IMR-90 (cell line): ENCODE measurements at regions not wholly inside any gene's neighbourhood (a gene's known extent, or its start where the extent isn't known, plus 50 kb on each side); places are given as distances from the start of the nearest gene placed in this dataset.

ENCODE experiments used
- ATAC-seq: fragments of 200-7000 bp; cut with Tn5 transposase; 2 replicates; pipeline ENCODE4 v1.9.1; 2020; ENCODE audit warnings: low read depth, mild to moderate bottlenecking, moderate library complexity
- BruUV-seq: library from RNA; stranded (reverse); fragments of 400-500 nt; replicated peaks from 2 replicates; lab custom pipeline; 2021; lab: Mats Ljungman, UMichigan
- CTCF ChIA-PET: fragments of 300-600 bp; formaldehyde crosslinking; extraction: SDS; loops from one replicate; lab custom pipeline; 2021; ENCODE audit warnings: antibody characterized with exemption; lab: Yijun Ruan, JAX
- POLR2A ChIA-PET: fragments of 300-600 bp; sonication (Branson Sonifier 250); formaldehyde crosslinking; loops from one replicate; lab custom pipeline; 2022; ENCODE audit warnings: antibody characterized with exemption; ENCODE audit not compliant: unreplicated experiment; lab: Charles Lee
- DNase-seq: peaks from one replicate; pipeline ENCODE4 v3.0.0; 2013
- H2AFZ ChIP-seq: replicated peaks from 2 replicates; pipeline ENCODE3; 2013; ENCODE audit warnings: low read length, mild to moderate bottlenecking; ENCODE audit not compliant: poor library complexity
- H2AK5ac ChIP-seq: 2 replicates; pipeline ENCODE4 v1.6.1; 2013; ENCODE audit warnings: low read depth, low read length, inconsistent platforms
- H2AK9ac ChIP-seq: replicated peaks from 2 replicates; pipeline ENCODE3; 2013; ENCODE audit warnings: mild to moderate bottlenecking, low read depth, low read length, moderate library complexity; ENCODE audit not compliant: poor library complexity
- H2BK120ac ChIP-seq: 2 replicates; pipeline ENCODE4 v1.6.1; 2013; ENCODE audit warnings: low read depth, low read length, inconsistent platforms
- H2BK15ac ChIP-seq: 3 replicates; pipeline ENCODE4 v1.6.1; 2013; ENCODE audit warnings: low read depth, low read length, inconsistent platforms
- H2BK20ac ChIP-seq: 2 replicates; pipeline ENCODE4 v1.6.1; 2013; ENCODE audit warnings: low read depth, mild to moderate bottlenecking, inconsistent platforms, low read length, moderate library complexity
- H2BK5ac ChIP-seq: 2 replicates; pipeline ENCODE4 v1.6.1; 2013; ENCODE audit warnings: mild to moderate bottlenecking, low read depth, low read length, inconsistent platforms; ENCODE audit not compliant: poor library complexity, severe bottlenecking
- H3K14ac ChIP-seq: replicated peaks from 2 replicates; pipeline ENCODE4 v1.6.1; 2013; ENCODE audit warnings: low read depth, low read length, inconsistent platforms
- H3K18ac ChIP-seq: 2 replicates; pipeline ENCODE4 v1.6.1; 2013; ENCODE audit warnings: low read depth, low read length, control low read depth
- H3K23ac ChIP-seq: 2 replicates; pipeline ENCODE4 v1.6.1; 2013; ENCODE audit warnings: low read depth, low read length, inconsistent platforms
- H3K27ac ChIP-seq: 2 replicates; pipeline ENCODE4 v1.5.1; 2013; ENCODE audit warnings: mild to moderate bottlenecking, control low read depth, low read length; ENCODE audit not compliant: insufficient read depth
- H3K27me3 ChIP-seq: 2 replicates; pipeline ENCODE4 v1.6.1; 2013; ENCODE audit warnings: low read length; ENCODE audit not compliant: control insufficient read depth, insufficient read depth
- H3K36me3 ChIP-seq: 2 replicates; pipeline ENCODE4 v1.6.1; 2013; ENCODE audit warnings: low read length, mixed read lengths; ENCODE audit not compliant: control insufficient read depth, insufficient read depth
- H3K4ac ChIP-seq: 2 replicates; pipeline ENCODE4 v1.6.1; 2013; ENCODE audit warnings: low read depth, low read length, inconsistent platforms
- H3K4me1 ChIP-seq: 2 replicates; pipeline ENCODE4 v1.6.1; 2013; ENCODE audit warnings: low read length, mixed read lengths; ENCODE audit not compliant: control insufficient read depth, insufficient read depth
- H3K4me2 ChIP-seq: 2 replicates; pipeline ENCODE4 v1.6.1; 2013; ENCODE audit warnings: low read depth, mild to moderate bottlenecking, control low read depth, low read length, moderate library complexity
- H3K4me3 ChIP-seq: 2 replicates; pipeline ENCODE4 v1.5.1; 2013; ENCODE audit warnings: low read depth, mild to moderate bottlenecking, control low read depth, low read length, moderate library complexity; ENCODE audit not compliant: insufficient read depth
- H3K56ac ChIP-seq: 2 replicates; pipeline ENCODE4 v1.6.1; 2013; ENCODE audit warnings: low read length, inconsistent platforms; ENCODE audit not compliant: insufficient read depth; ENCODE audit errors: extremely low read depth
- H3K79me1 ChIP-seq, 2 experiments: 2 replicates each; pipeline ENCODE4 v1.6.1; 2013; ENCODE audit warnings: low read length in 2 of 2, inconsistent platforms in 1 of 2, low read depth in 1 of 2
- H3K9ac ChIP-seq: 2 replicates; pipeline ENCODE4 v1.6.1; 2013; ENCODE audit warnings: low read depth, low read length, control low read depth
- H3K9me1 ChIP-seq: 2 replicates; pipeline ENCODE4 v1.6.1; 2013; ENCODE audit warnings: low read length, inconsistent platforms; ENCODE audit not compliant: insufficient read depth
- H3K9me3 ChIP-seq: 2 replicates; pipeline ENCODE4 v1.6.1; 2013; ENCODE audit warnings: low read length; ENCODE audit not compliant: control insufficient read depth, insufficient read depth
- H4K20me1 ChIP-seq: 2 replicates; pipeline ENCODE4 v1.6.1; 2013; ENCODE audit warnings: low read length, inconsistent platforms; ENCODE audit not compliant: insufficient read depth
- H4K5ac ChIP-seq: 2 replicates; pipeline ENCODE4 v1.6.1; 2013; ENCODE audit warnings: mild to moderate bottlenecking, low read depth, low read length, control low read depth
- H4K8ac ChIP-seq, 2 experiments: 2 replicates each; pipeline ENCODE4 v1.6.1; 2013; ENCODE audit warnings: low read depth in 2 of 2, low read length in 2 of 2, control low read depth in 1 of 2, inconsistent platforms in 1 of 2
- H4K91ac ChIP-seq: 2 replicates; pipeline ENCODE4 v1.6.1; 2013; ENCODE audit warnings: low read depth, low read length, inconsistent platforms; ENCODE audit not compliant: insufficient read depth
- MAFK ChIP-seq: IDR thresholded peaks from 2 replicates; pipeline ENCODE4 v1.6.1; 2012; ENCODE audit warnings: low read depth, low read length, improper control_type of control experiment
- MXI1 ChIP-seq: IDR thresholded peaks from 2 replicates; pipeline ENCODE4 v1.6.1; 2012; ENCODE audit warnings: low read depth, mild to moderate bottlenecking, low read length, moderate library complexity, borderline replicate concordance
- WGBS, 2 experiments: methylation state at CpG; one replicate each; pipeline versions ENCODE4 v1.1.5 to v1.1.7; 2013; ENCODE audit warnings: missing lambda C conversion rate in 2 of 2; ENCODE audit not compliant: insufficient read length in 1 of 2; ENCODE audit errors: extremely low coverage in 2 of 2; 5-methylcytosine and 5-hydroxymethylcytosine counted together
- dilution Hi-C: fragments of 300-500 bp; cut with HindIII; formaldehyde crosslinking; loops from one replicate; pipeline ENCODE4 v1.14.3; 2018; ENCODE audit warnings: low sequenced_read_pairs; ENCODE audit not compliant: unreplicated experiment
- in situ Hi-C: fragments of 300-500 bp; cut with MboI; formaldehyde crosslinking; loops from 3 replicates; pipeline ENCODE4 v1.14.3; 2019; ENCODE audit warnings: low sequenced_read_pairs, inconsistent platforms, mixed read lengths
- intact Hi-C: fragments of 100-400 bp; cut with micrococcal nuclease; formaldehyde crosslinking; loops from 2 replicates; pipeline ENCODE4 v1.10.0; 2022

DNA sequence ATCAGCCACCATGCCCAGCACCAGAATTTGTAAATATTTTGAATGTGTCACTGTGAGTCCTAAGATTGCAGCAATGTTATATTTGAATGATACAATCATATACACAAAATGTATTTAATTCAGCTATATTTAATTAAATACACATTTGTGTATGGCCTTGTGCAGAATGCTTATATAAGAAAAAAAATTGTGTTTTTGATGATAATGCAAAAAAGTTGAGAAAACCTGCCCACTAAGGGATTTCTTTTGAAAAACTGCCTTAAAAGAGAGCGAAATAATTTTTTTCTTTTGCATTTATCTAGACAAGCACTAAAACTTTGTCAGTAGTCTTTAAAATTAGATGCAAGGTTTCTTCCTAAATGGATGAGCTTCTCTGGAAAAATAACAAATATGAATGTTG, 68.1 kb upstream of the OTUD4 start:
- no peaks in the 10 kb centered on the region for H3K36me3 ChIP-seq
- peaks cover 8% of the 10 kb centered on the region for H3K27me3 ChIP-seq
- no peaks in the 10 kb centered on the region for H3K9me3 ChIP-seq
- H3K56ac ChIP-seq = no peak overlapping the region
- no peak overlapping the region for H3K23ac ChIP-seq
- no peak overlapping the region for H2BK120ac ChIP-seq
- H2BK20ac ChIP-seq = no peak overlapping the region
- H4K91ac ChIP-seq = no peak overlapping the region
- intact Hi-C loops (no loop called here), in situ Hi-C loops (no loop called here), dilution Hi-C loops (no loop called here)
- no peak overlapping the region for H3K4me2 ChIP-seq
- no peak overlapping the region for H3K14ac ChIP-seq
- H3K79me1 ChIP-seq = no peaks in the 10 kb centered on the region
- H4K8ac ChIP-seq = no peak overlapping the region
- H3K4me3 ChIP-seq = no peak overlapping the region
- H3K27ac ChIP-seq = no peak overlapping the region
- no peak for ATAC-seq
- no peaks in the 10 kb centered on the region for H3K4me1 ChIP-seq
- CTCF ChIA-PET = interaction anchor here (1.1 kb wide), 1 partner anchor 15 kb away, joined by 3 read pairs; no protein-coding TSS in a partner anchor
- no peaks in the 10 kb centered on the region for H4K20me1 ChIP-seq
- H3K4ac ChIP-seq = no peak overlapping the region
- H4K5ac ChIP-seq = no peak overlapping the region
- H2BK15ac ChIP-seq = no peak overlapping the region
- no peak overlapping the region for H3K18ac ChIP-seq
- no peak overlapping the region for H3K9ac ChIP-seq
- no peak overlapping the region for H2BK5ac ChIP-seq
- H2AK9ac ChIP-seq = no peak overlapping the region
- TF ChIP-seq MAFK (peak; percentile 82), MXI1 (no peak)
- no TSS peak for BruUV-seq
- no peak for DNase-seq
- H3K9me1 ChIP-seq = no peaks in the 10 kb centered on the region
- POLR2A ChIA-PET = no interaction called here
- no peak overlapping the region for H2AFZ ChIP-seq
- WGBS, 2 experiments = no CpG with 5 or more reads among the region's 1 CpG
- H2AK5ac ChIP-seq = no peak overlapping the region
